Ammon's horn (tissue), 1 donor: ENCODE measurements at regions not wholly inside any gene's neighbourhood (a gene's known extent, or its start where the extent isn't known, plus 50 kb on each side); places are given as distances from the start of the nearest gene placed in this dataset.

Source experiments
- DNase-seq: peaks from one replicate; pipeline ENCODE4 v3.0.0-alpha.2; 2016; ENCODE audit warnings: low spot score

DNA sequence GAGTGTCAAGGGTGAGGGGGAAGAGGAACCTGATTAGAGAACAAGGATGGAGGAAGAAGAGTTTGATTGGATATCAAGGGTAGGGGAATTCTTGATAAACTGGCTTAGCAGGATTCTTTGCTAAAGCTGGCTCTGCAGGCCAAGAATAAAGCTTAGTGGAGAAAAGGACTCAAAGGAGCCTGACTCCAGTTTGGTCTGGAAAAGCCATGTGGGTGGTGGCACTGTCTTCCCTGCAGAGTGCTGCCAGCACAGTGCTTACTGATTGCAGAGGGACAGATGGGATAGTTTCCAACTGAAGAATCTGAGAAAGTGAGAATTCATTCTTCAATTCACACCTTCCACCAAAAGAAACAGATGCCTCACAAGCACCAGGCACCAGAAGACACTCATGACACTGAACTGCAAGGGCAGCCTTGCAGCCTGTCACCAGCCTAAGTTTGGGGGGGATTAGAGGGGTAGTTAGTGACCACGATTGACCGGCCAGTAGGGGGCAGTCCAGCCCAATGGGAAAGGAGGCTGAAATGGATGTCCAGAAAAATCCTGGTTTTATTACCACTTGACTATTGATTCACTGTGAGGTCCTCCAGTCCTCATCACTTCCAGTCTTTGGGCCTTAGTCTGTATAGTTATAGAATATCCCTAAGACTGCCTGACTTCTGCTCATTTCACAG lies 334.5 kb downstream of the SMAD2 start:
- no peak for DNase-seq

DNA sequence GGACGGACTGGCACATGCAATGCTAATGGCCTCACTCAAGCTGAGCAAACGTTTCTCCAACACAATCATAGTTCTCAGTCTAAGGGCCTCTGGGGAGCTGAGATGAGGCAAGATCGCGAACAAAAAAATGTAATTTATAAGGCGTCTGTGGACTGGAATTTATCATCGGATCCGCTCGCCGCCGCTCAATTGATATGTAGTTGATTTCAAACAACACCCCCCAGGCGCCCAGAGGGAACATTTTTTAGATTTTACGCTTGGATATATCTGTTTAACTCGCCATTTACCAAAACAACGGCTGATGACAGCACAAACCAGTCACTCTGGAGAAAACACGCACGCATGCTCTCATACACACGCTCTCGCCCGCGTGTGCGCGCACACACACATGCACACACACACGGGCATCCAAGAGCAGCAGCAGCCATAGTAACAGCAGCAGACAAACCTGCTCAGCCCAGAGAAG lies 335.8 kb downstream of the SMAD2 start:
- peak; percentile 78 for DNase-seq

DNA sequence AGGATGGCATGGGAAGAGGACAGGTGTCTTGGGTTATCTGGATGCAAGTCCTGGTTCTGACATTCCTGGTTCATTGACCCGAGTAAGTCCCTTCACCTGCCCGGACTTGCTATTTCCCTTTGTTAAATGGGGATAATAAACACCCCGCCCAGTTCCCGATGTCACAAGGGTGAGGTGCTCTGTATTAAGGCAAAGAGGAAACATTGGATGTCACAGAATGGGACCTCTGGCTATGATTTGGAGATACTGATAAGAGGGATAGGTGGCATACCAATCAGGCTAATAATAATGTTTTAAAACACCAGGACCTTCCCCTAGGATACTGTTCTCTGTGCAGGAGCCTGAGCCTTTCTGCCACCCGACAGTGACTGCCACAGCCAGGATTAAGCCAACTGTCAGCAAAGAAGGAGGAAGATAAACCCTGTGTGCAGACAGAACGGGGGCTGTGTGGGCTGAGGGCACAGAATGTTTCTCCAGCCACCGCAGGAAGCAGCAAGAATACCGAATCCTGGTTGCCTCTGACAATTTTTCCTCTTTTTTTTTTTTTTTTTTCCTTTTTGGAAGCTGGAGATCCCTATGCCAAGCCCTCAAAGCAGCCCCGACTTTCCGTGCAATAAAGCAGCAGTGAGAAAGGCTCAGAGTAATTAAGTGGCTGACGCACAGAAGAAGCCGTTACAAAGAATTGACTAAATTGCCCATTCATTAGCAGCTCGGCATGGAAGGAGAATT lies 336.6 kb downstream of the SMAD2 start:
- DNase-seq: peak; percentile 36

DNA sequence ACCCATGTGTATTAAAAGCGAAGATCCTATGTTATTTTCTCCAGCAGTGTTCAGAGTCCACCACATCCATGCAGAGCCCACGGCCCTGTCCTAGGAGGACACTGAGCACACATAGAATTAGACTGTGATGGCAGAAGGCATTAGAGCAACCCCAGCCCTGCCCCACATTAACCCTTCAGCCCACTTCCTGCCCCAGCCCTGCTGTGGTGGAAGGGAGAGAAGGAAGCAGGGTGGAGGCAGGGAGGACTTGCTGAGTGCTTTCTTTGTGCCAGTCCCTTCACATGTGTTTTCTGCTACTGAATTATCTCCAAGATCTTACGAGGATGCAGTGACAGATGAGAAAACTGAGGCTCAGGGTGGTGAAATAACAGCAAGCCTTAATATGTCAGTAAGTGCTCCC lies 339.0 kb downstream of the SMAD2 start:
- DNase-seq: no peak

DNA sequence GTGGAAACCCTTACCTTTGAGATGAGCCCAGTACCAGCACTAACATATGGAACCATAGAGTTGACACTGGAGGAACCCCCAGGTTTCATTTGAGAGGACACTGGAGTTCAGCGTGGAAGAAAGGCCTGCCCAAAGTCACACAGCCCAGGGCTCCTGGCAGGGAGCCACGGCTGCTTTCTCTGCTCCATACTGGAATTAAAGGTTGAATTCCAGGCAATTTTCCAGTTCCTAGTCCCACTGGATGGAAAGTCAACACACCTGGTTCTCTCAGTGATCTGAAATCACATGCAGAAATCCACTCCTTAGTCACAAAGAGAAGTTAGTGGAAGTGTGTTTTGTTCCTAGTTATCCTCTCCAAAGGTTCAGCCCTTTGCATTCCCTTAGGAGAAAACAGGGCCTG lies 336.1 kb upstream of the SKOR2 start:
- DNase-seq: no peak

DNA sequence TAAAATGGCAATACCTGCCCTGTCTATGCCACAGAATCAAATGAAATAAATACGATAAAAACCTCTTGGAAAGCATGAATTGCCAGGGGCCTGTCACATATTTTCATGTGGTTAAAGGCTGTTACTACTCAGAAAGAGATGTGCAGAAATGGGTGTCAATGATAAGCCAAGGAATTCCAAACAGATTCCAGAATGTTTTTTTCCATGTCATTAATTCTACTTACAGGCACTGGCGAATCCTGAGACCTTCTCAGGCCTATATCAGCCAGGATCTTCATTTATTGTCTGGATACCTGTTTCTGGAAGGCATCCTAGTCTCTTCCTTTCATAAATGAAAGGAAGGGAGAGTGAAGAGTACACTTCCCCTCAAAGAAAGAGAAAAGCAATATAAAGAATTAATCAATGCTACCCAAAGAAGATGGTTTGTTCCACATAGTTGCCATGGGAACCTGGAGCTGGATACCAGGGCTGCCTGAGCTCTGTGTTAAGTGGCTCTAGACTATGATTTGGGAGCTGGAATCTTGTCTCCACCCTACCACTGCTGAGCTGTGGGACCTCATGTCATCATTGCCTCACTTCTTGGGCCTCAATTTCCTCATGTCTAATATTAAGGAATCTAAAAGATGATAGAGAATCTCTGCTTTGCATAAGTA lies 335.1 kb upstream of the SKOR2 start:
- peak; percentile 50 for DNase-seq

DNA sequence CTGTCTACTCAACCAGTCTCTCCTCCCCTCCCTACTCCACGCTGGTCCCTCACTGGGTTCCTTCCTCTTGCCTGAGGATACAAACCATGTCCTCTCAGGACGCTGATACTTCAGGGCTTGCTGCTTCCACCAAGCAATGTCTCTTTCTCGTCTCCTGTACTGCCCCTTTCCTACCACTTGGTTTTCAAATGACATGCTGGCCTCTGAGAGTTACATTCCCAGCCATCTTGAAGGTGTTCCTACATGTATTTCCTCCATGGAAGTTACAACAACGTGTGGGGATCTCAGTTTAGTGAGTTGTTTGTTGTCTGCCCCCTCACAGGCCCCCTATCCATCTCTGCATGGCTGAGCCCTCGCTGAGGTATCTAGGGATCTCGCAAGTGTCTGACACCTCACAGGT lies 334.5 kb upstream of the SKOR2 start:
- DNase-seq: no peak

DNA sequence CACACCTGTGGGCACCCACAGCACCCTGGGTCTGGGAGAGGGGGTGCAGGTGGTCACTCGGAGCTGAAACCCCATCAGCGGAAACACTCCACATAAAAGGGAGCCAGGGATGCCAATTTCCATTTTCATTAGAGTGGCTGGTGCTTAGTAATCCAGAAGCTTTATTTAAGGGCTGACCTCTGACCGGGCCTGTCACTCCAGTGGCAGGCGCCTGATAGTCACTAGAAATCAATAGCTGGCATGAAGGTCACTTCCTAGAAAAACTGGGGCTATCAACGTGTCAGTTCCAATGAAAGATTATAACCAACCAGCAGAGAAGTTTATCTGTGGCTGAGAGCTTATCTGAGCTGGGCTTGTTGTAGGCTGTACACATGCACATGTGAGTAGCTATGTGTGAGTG lies 333.7 kb upstream of the SKOR2 start:
- DNase-seq: no peak

DNA sequence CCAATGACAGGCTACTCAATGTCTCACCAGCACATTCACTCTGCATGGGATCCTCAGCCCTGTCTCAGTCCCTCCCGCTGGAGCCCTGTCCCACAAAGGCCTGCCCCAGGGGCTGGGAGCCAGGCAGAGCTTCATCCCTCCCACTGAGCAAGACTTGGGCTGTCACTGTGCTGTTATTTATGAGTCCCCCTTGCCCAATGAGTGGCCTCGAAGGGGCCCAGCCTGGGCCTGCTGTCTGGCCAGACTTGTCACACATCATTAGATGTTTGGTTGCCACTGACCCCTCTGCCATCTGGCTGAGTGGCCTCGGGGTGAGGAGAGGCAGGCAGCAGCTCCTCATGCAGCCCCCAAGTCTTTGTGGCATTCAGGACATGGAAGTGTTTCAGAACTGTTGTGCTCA lies 330.6 kb upstream of the SKOR2 start:
- no peak for DNase-seq

DNA sequence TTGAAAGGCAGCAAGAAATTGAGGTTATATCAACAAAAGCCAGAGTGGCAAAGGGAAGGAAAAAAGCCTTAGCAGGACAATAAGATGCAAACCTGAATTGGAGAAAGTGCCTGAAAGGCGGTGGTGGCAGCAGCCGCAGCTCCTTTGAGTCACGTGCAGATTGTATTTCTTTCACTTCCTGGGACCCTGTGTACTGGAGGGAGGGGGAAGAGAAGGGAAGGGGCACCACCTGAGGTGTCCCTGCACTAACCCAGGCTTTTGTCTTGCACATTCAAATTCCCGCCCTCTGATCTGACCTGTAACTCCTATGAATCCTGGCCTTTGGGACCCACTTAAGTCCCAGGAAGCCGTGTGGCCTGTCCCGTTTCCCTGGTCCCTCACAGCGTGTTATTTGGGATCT lies 326.1 kb upstream of the SKOR2 start:
- no peak for DNase-seq

DNA sequence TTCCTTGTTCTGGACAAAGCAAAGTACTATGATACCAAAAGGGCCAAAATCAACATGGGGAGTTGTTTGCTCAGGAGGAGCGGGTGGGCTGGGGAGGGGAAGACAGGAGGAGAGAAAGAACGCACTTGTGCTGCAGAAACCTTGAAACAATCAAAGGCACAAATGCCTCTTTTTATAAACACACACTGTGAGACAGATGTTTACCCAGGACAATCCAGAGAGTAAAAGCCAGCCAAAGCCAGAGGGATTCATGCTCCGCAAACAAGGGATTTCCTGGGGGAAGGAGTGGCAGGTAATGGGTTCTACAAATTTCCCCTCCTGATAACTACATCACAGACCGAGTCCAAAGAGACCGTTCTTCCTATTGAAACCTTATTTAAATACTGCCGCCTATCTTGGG lies 323.5 kb upstream of the SKOR2 start:
- no peak for DNase-seq

DNA sequence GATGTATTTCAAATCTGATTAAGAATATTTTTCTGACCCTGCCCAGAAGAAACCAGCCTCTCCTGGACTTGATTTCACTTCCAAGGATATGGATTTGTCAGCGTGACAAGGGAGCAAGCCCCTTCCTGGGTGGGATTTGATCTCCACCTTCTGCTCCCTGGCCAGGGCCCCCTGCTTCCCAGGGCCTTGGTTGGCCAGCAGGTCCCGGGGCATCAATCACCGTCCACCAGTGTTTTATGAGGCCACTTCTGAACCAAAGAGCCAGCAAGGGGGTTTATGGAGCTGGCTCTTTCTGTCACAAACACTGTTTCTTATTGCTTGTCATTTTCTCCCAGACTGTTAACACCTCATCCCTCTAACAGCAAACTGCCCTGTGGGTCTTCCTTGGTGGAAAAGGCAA lies 320.5 kb upstream of the SKOR2 start:
- no peak for DNase-seq

DNA sequence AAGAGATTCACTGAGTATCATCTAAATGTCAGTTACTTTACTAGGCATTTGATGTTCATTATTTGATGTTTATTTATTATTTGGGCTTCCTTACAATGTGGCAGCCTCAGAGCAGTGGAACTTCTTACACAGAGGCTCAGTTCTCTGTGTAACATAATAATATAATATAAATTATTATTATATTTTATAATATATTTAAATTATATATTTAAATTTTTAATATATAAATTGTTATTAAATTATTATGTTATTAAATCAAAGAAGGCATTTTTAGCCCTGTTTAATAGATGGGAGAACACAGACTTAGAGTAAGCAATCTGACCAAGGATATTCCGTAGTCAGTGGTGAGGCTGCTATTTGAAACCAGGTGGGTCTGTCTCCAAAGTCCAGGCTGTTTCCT lies 315.3 kb upstream of the SKOR2 start:
- no peak for DNase-seq

DNA sequence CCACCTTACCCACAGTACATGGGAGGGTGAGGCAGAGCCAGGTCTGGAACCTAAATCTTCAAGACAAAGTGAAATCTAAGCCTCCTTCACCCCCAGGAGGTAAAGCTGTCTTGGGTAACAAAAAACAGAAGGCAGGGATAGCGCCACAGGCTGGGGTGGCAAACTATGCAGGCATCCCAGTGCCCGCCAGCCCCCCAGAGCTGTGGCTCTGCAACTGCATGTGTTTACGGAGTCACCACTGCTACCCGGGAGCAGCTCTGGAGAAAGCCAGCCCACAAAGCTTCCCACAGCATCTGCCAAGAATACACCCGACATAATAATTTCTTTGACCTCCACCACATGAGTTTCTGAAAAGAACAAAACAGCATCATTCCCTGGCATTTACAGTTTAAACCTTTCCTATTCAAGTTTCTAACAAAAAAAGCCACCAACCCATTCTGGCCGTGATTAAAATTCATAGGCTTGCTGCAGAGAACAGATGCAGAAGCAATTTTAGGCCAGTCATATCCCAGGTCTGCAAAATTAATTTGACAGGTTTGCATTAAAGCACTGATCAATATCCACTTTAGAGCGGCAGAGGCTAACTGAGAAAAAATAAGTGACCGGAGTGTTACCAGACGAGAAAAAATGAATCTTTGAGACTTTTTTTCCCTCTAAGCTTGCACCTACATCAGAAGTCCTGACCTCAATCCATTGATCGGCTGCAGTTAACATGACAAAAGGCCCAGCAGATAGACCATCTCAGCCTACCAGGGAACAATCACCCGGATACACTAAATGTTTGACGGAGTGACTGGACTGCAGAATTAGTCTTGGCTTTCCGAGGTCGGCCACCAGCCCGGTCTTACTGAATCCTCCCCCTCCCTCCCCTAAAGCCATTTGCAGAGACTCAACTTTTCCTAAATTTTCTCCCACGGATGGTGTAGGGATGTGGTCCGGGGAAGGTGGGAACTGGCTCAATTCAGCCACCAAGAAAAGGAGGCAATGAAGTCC lies 309.6 kb upstream of the SKOR2 start:
- peak; percentile 12 for DNase-seq

DNA sequence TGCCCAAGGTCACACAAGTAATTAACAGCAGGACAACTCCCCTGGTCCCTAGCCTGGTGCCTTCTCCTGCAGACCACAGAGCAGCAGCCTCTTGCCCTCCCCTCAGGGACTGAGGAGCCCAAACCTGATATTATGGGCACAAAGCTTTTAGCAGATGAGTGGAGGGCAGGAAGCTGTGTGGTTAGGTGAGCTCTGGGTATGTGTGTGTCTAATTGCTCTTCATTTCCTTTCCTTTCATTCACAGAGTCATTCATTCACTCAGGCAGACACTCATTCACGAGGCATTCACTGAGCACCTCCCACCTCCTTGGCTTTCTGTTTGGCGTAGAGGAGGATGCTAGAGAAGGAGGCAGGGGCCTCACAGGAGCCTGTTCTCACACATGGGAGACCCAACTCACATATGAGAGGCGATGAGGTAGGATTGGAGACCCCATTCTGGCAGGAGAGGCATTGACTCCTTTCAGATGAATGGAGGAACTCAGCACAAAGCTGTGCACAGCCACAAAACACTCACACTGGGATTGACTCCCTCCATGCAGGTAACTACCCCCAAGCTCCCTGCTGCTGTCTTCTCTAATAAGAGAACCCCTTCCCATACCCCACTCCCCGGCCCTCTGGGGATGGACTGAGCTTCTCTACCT lies 306.8 kb upstream of the SKOR2 start:
- DNase-seq: no peak

DNA sequence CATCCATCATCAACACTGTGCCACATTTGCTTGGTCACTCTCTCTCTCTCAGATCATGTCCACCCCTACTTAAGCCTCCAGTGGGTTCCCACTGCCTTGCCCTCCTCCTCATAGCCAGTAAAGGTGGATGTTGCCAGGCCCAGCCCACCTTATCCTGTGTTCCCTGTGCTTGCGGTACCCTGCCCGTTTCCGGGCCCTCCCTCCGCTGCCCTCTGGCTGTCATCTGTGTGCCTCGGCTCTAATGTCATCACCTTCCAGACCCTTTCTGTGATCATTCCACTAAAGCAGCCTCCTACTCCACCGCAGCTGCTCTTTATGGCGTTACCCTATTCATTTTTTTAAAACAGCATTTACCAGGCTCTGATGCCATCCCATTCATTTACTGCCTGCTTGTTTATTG lies 305.7 kb upstream of the SKOR2 start:
- DNase-seq: no peak

DNA sequence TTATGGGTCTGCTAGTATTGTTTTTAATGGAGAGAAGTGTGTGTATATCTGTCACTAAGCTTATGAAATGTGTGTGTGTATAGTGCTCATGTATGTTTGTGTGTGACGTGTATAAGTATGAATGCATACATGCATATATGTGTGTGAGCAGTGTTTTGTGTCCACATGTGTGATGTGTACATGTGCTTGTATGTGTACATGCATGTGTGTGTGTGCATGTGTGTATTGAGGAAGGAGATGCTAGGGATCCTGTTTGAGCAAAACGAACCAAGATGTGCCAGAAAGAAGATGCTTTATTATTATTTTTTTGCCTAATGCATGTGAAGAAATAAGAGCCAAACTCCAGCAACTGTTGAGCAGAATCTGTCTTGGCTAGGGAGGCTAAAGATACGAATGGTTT lies 301.3 kb upstream of the SKOR2 start:
- no peak for DNase-seq

DNA sequence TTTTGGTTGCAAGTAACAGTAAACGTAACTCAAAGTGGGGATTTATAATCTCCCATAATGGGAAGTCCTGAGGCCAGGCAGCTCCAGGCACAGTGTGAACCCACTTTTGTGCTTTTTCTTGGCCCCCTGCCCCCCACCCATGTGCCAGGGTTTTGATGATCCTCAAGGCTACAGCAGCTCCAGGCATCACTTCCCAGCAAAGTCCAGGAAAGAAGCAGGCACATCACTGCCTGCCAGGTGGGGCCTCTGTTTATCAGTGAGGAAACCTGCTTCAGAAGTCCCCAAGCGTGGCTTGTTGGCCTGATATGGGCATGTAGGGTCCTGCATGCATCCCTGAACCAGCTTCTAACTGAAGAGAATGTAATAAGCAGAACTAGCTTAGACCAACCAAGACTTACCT lies 299.2 kb upstream of the SKOR2 start:
- DNase-seq: no peak

DNA sequence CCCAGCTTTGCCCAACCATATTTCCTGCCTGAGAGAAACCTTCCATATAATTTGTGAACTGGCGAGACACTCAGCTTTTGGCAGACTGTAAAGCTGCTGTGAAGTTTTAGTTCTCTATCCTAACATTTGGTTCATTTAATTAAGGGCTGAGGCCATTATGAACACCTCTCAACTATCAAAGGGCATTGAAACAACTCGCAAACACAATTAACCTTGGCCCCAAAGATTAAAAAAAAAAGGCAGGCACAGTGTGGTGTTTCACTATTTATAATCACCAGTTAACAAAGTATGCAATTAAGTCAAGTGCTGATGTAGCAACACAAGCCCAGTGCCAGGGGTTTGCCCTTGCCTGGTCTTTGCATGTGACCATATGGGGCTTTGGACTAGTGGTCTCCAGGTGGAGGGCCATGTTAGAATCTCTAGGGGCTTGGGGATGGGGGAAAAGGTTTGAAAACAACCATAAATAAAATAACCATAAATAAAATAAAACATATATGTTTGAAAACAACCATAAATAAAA lies 297.6 kb upstream of the SKOR2 start:
- no peak for DNase-seq

DNA sequence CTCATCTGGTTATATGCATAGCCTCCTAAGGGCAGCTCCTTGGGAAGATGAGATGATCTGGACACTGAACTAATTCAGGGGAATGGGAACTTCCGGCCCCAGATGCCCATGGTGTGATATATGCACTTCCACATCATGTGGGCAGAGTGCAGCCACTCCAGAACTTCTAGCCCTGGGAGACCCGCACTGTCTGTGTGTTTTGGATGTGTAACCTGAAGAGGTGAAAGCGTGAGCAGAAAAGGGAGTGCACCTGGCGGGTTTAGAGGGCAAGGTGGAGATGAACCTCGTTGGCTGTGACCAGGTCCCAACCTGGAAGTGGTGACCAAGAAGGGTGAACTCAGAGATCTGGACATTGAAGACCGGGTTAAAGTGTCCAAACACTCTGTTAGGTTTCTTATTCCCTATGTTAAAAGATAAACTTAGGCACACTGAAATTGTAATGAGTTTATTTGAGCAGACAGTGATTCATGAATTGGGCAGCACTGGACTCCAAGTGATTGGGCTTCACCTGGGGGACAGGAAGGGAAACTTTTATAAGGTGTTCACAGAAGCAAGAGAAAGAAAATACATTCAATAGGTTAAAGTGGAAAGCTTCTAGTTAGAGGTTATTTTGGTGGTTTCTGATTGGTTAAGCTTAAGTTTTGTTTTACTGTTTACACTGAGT lies 296.2 kb upstream of the SKOR2 start:
- DNase-seq: no peak

DNA sequence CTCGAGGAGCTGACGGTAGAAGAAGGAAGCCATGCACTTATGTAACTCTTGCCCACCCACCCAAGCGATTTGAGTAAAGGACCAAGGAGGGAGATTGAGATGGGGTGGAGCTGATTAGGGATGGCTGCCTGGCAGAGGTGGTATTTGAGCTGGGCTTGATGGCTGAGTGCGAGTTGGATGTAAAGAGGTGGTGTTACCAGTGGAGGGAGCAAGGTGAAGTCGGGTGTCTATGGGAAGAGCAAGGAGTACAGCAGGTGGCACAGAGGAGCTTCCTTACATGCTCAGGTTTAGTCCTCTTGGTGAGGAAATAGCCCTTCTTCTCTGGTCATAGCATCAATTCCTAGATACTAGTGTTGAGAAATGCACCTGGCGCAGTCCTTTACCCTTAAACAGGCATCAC lies 294.2 kb upstream of the SKOR2 start:
- DNase-seq: no peak
